Activated CD8-positive, alpha-beta T cell treated with anti-CD3 and anti-CD28 coated beads for 36 hours (primary cell): ENCODE measurements at regions not wholly inside any gene's neighbourhood (a gene's known extent, or its start where the extent isn't known, plus 50 kb on each side); places are given as distances from the start of the nearest gene placed in this dataset.

Source experiments
- ATAC-seq: fragments of 200-7000 bp; cut with Tn5 transposase; one replicate; pipeline ENCODE4 v1.10.0; 2021; ENCODE audit warnings: mild to moderate bottlenecking, moderate library complexity
- CTCF ChIA-PET: fragments of 350-600 bp; sonication (Branson Sonifier 250); formaldehyde crosslinking; loops from one replicate; lab custom pipeline; 2021; ENCODE audit warnings: antibody characterized with exemption; lab: Charles Lee
- POLR2A ChIA-PET: fragments of 350-600 bp; sonication (Branson Sonifier 250); formaldehyde crosslinking; loops from one replicate; lab custom pipeline; 2021; ENCODE audit warnings: antibody characterized with exemption; lab: Charles Lee
- DNase-seq: peaks from one replicate; pipeline ENCODE4 v3.0.0-alpha.2; 2020
- H3K27ac Mint-ChIP-seq: one replicate; pipeline ENCODE4 v1.8.0; 2021; ENCODE audit warnings: mild to moderate bottlenecking, mixed read lengths
- H3K27me3 Mint-ChIP-seq: one replicate; pipeline ENCODE4 v1.8.0; 2021; ENCODE audit warnings: mixed read lengths
- H3K36me3 Mint-ChIP-seq: one replicate; pipeline ENCODE4 v1.8.0; 2021; ENCODE audit warnings: low read depth, mixed read lengths
- H3K4me1 Mint-ChIP-seq: one replicate; pipeline ENCODE4 v1.8.0; 2021; ENCODE audit warnings: low read depth, mixed read lengths
- H3K4me3 Mint-ChIP-seq: one replicate; pipeline ENCODE4 v1.8.0; 2021; ENCODE audit warnings: mild to moderate bottlenecking, moderate library complexity, mixed read lengths
- H3K9me3 Mint-ChIP-seq: one replicate; pipeline ENCODE4 v1.8.0; 2021; ENCODE audit warnings: mixed read lengths
- intact Hi-C: fragments of 100-400 bp; cut with micrococcal nuclease; formaldehyde crosslinking; loops from one replicate; pipeline ENCODE4 v1.10.0; 2022
- TF ChIP-seq, protein P1 (sequence below): fragments of 200-600 bp; IDR thresholded peaks from one replicate; pipeline ENCODE4 v1.8.0; 2022; ENCODE audit warnings: antibody characterized with exemption, mild to moderate bottlenecking

- no peak for ATAC-seq
- Mint-ChIP-seq H3K4me3 (no peak overlapping the region), H3K36me3 (peaks cover 4% of the 10 kb centered on the region), H3K27ac (no peak overlapping the region), H3K9me3 (peaks cover 10% of the 10 kb centered on the region), H3K4me1 (peaks cover 19% of the 10 kb centered on the region), H3K27me3 (no peaks in the 10 kb centered on the region)
- TF ChIP-seq, protein P1, sequence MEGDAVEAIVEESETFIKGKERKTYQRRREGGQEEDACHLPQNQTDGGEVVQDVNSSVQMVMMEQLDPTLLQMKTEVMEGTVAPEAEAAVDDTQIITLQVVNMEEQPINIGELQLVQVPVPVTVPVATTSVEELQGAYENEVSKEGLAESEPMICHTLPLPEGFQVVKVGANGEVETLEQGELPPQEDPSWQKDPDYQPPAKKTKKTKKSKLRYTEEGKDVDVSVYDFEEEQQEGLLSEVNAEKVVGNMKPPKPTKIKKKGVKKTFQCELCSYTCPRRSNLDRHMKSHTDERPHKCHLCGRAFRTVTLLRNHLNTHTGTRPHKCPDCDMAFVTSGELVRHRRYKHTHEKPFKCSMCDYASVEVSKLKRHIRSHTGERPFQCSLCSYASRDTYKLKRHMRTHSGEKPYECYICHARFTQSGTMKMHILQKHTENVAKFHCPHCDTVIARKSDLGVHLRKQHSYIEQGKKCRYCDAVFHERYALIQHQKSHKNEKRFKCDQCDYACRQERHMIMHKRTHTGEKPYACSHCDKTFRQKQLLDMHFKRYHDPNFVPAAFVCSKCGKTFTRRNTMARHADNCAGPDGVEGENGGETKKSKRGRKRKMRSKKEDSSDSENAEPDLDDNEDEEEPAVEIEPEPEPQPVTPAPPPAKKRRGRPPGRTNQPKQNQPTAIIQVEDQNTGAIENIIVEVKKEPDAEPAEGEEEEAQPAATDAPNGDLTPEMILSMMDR, result no peak
- ChIA-PET CTCF (interaction anchor here (2.0 kb wide), 1 partner anchor 43 kb away, joined by 4 read pairs; no protein-coding TSS in a partner anchor), POLR2A (no interaction called here)
- intact Hi-C loops, result loop anchor here (5.0 kb wide), 1 partner anchor 40 kb away; no protein-coding TSS in a partner anchor
- no peak for DNase-seq
Measured at GRCh38 chr9:7936996-7937395, 137.4 kb upstream of the DMAC1 start.

- TF ChIP-seq, protein P1, result no peak
- ATAC-seq, result peak; percentile 16
Measured at GRCh38 chr9:7936163-7936562, 136.6 kb upstream of the DMAC1 start.

GRCh38 chr9:7935681-7936080 lies 136.1 kb upstream of the DMAC1 start:
- intact Hi-C loops, result loop anchor here (5.0 kb wide), 1 partner anchor 42 kb away; no protein-coding TSS in a partner anchor
- H3K4me1 Mint-ChIP-seq, result peaks cover 22% of the 10 kb centered on the region
- ChIA-PET POLR2A (no interaction called here), CTCF (interaction anchor here (1.3 to 2.0 kb wide), 2 partner anchors 42 to 960 kb away, joined by 3 to 4 read pairs; no protein-coding TSS in a partner anchor)
- peaks cover 10% of the 10 kb centered on the region for H3K9me3 Mint-ChIP-seq
- H3K4me3 Mint-ChIP-seq, result peak overlapping the region; percentile 27
- no peaks in the 10 kb centered on the region for H3K27me3 Mint-ChIP-seq
- TF ChIP-seq, protein P1, result no peak
- peak overlapping the region; percentile 81 for H3K27ac Mint-ChIP-seq
- DNase-seq, result no peak
- H3K36me3 Mint-ChIP-seq, result peaks cover 4% of the 10 kb centered on the region
- peak; percentile 81 for ATAC-seq

More at GRCh38 chr9:7936163-7936562, 136.6 kb upstream of the DMAC1 start:
- Mint-ChIP-seq H3K27ac (peak overlapping the region; percentile 81), H3K9me3 (peaks cover 10% of the 10 kb centered on the region), H3K4me1 (peaks cover 19% of the 10 kb centered on the region), H3K27me3 (no peaks in the 10 kb centered on the region), H3K36me3 (peaks cover 4% of the 10 kb centered on the region), H3K4me3 (peak overlapping the region; percentile 6)
- ChIA-PET POLR2A (no interaction called here), CTCF (interaction anchor here (1.3 to 2.0 kb wide), 2 partner anchors 42 to 960 kb away, joined by 3 to 4 read pairs; no protein-coding TSS in a partner anchor)
- DNase-seq, result peak; percentile 2
- intact Hi-C loops, result loop anchor here (5.0 kb wide), 1 partner anchor 41 kb away; no protein-coding TSS in a partner anchor

DNA sequence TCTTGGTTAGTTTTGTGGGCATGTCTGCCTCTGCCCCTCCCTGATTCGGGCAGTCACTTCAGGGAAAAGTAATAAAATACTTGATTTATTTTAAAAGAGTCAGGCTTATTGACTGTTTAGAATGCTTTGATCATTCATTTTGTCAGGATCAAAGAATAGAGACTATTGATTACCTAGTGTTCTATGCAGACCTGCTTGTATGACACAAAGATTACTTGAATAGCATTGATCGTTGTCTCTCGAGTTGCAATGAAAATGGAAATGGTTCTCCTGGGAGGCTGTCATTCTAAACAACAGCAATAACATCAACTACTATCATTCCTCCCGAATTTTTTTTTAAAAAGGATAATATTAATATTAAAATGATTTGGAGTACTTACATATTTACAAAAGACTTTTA lies 133.2 kb upstream of the DMAC1 start:
- intact Hi-C loops, result no loop called here
- POLR2A ChIA-PET, result no interaction called here
- CTCF ChIA-PET, result no interaction called here
- Mint-ChIP-seq H3K27me3 (no peaks in the 10 kb centered on the region), H3K4me1 (peaks cover 24% of the 10 kb centered on the region), H3K9me3 (no peaks in the 10 kb centered on the region), H3K27ac (no peak overlapping the region), H3K36me3 (no peaks in the 10 kb centered on the region), H3K4me3 (no peak overlapping the region)
- no peak for ATAC-seq
- TF ChIP-seq, protein P1, result no peak
- no peak for DNase-seq

DNA sequence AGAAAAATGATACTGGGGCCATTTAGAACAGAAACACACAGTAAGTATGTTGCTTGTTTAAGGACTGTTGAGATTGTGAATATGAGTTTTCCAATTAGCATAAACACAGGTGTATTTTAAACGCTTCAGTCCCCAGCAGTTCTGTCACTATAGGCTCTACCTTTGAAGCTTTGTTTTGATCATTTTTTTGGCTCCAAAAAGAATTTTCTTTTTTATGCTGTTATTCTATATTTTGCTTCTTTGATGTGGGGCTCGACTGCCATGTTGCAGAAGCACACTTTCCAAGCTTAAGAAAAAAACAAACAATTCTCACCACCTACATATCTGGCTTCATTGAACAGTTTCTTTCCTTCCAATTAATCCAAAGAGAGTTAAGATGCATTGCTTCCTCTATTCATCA lies 131.0 kb upstream of the DMAC1 start:
- no peak for ATAC-seq
- no peak for DNase-seq
- TF ChIP-seq, protein P1, result no peak
- no peak overlapping the region for H3K4me3 Mint-ChIP-seq
- H3K9me3 Mint-ChIP-seq, result no peaks in the 10 kb centered on the region
- POLR2A ChIA-PET, result interaction anchor here (0.6 to 0.8 kb wide), 3 partner anchors 18 to 116 kb away, joined by 3 to 4 read pairs (median 3); no protein-coding TSS in a partner anchor
- no peaks in the 10 kb centered on the region for H3K36me3 Mint-ChIP-seq
- no peaks in the 10 kb centered on the region for H3K27me3 Mint-ChIP-seq
- CTCF ChIA-PET, result no interaction called here
- H3K27ac Mint-ChIP-seq, result no peak overlapping the region
- intact Hi-C loops, result no loop called here
- peaks cover 9% of the 10 kb centered on the region for H3K4me1 Mint-ChIP-seq
